ENCODE measurements at regions not wholly inside any gene's neighbourhood (a gene's known extent, or its start where the extent isn't known, plus 50 kb on each side); places are given as distances from the start of the nearest gene placed in this dataset.

DNA sequence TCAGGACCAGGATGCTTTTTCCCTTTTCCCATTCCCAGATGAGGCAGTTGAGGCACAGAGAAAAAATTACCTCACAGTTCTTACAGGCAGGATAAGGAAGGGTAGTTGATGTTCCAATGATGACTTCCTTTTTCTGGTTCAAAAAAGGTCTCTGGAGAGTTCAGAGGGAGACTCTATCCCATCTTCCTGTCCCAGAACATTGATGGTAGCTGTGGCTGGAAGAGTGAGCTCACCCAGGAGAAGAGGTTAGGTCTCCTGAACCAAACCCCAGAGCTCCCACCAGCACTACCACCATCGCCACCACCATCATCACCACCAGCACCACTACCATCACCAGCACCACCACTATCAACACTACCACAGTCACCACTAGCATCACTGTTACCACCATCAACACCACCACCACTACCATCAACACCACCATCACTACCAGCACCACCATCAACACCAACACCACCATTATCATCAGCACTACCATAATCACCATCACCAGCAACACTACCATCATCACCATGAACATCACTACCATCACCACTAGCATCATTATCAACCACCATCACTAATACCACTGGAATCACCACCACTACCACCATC, 105.5 kb upstream of the RUNX3 start:
- TF ChIP-seq CTCF (IDR thresholded peaks at IDR 0.05) (no peak), POLR2A (IDR thresholded peaks at IDR 0.05) (no peak)

Data from thyroid gland (tissue), 4 donors.